ENCODE measurements at regions not wholly inside any gene's neighbourhood (a gene's known extent, or its start where the extent isn't known, plus 50 kb on each side); places are given as distances from the start of the nearest gene placed in this dataset.
"Not testable (repeated sequence)": the region's sequence is repeated elsewhere in the genome, so short reads cannot be mapped to it uniquely, and the experiment has no call there.

DNA sequence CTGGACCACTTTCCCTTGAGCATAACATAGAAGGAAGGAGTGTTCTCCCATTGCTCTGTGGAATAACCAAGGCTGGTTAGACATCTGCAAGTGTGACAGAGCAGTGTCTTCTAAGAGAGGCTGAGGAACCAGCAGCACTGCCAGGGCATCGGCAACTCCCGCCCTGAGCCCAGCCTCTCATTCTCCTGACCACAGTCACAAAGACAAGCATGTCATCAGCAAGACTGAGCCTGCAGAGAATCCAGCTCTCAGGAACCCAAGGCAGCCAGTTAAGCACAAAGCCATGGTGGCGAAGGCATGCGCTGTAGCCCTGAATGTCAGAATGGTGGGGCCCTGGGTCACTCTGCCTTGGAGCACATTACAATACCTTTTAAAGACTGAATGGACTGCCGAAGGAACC lies 253.9 kb downstream of the AGTPBP1 start:
- Histone ChIP-seq H3K9ac (ENCODE audit: low read depth, low read length) (no peak overlapping the region), H3K4me3 (ENCODE audit: low read length) (no peak overlapping the region), H3K4me2 (ENCODE audit: low read length) (no peak overlapping the region), H3K9me3 (replicated peaks; ENCODE audit: low read length) (no peaks in the 10 kb centered on the region), H3K4me1 (ENCODE audit: control insufficient read depth, insufficient read depth, low read length) (no peaks in the 10 kb centered on the region), H3K36me3 (ENCODE audit: insufficient read depth, low read length) (no peaks in the 10 kb centered on the region), H3K27me3 (ENCODE audit: control insufficient read depth, insufficient read depth, low read length) (peaks cover 3% of the 10 kb centered on the region)

GRCh38 chr9:85484235-85484634 lies 257.5 kb downstream of the AGTPBP1 start:
- no peaks in the 10 kb centered on the region for H3K4me1 ChIP-seq (ENCODE audit: control insufficient read depth, insufficient read depth, low read length)
- no peak overlapping the region for H3K4me3 ChIP-seq (ENCODE audit: low read length)
- peaks cover 7% of the 10 kb centered on the region for H3K27me3 ChIP-seq (ENCODE audit: control insufficient read depth, insufficient read depth, low read length)
- no peaks in the 10 kb centered on the region for H3K9me3 ChIP-seq (replicated peaks; ENCODE audit: low read length)
- no peak overlapping the region for H3K9ac ChIP-seq (ENCODE audit: low read depth, low read length)
- no peaks in the 10 kb centered on the region for H3K36me3 ChIP-seq (ENCODE audit: insufficient read depth, low read length)
- no peak overlapping the region for H3K4me2 ChIP-seq (ENCODE audit: low read length)

- no peaks in the 10 kb centered on the region for H3K4me1 ChIP-seq (ENCODE audit: control insufficient read depth, insufficient read depth, low read length)
- H3K36me3 ChIP-seq (ENCODE audit: insufficient read depth, low read length) = no peaks in the 10 kb centered on the region
- H3K4me2 ChIP-seq (ENCODE audit: low read length) = no peak overlapping the region
- H3K9ac ChIP-seq (ENCODE audit: low read depth, low read length) = no peak overlapping the region
- no peak overlapping the region for H3K4me3 ChIP-seq (ENCODE audit: low read length)
- peaks cover 7% of the 10 kb centered on the region for H3K27me3 ChIP-seq (ENCODE audit: control insufficient read depth, insufficient read depth, low read length)
- no peaks in the 10 kb centered on the region for H3K9me3 ChIP-seq (replicated peaks; ENCODE audit: low read length)
Observed at GRCh38 chr9:85483208-85483607, 258.5 kb downstream of the AGTPBP1 start.

GRCh38 chr9:85479305-85479704 lies 262.4 kb downstream of the AGTPBP1 start:
- Histone ChIP-seq H3K4me3 (ENCODE audit: low read length) (no peak overlapping the region), H3K9me3 (replicated peaks; ENCODE audit: low read length) (no peaks in the 10 kb centered on the region), H3K4me1 (ENCODE audit: control insufficient read depth, insufficient read depth, low read length) (no peaks in the 10 kb centered on the region), H3K27me3 (ENCODE audit: control insufficient read depth, insufficient read depth, low read length) (peaks cover 7% of the 10 kb centered on the region), H3K4me2 (ENCODE audit: low read length) (no peak overlapping the region), H3K36me3 (ENCODE audit: insufficient read depth, low read length) (no peaks in the 10 kb centered on the region), H3K9ac (ENCODE audit: low read depth, low read length) (no peak overlapping the region)

DNA sequence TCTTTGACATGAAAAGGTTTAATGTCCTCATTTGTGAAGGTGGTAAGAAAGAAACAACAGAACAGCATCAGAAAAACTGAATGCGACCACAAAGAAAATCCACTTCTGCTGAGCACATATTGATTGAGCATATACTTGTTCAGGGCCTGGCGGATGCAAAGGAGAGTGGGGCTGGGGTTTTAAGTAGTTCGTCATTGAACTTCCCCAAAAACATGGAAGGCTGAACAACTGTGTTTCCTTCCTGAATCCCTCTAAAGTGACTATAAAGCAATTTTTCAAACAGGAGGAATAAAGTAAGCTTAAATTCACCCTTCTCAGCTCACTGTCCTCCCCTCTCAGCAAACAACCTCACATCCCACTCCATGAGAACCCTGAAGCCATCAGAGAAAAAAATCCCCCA lies 262.9 kb downstream of the AGTPBP1 start:
- Histone ChIP-seq H3K27me3 (ENCODE audit: control insufficient read depth, insufficient read depth, low read length) (peaks cover 6% of the 10 kb centered on the region), H3K9me3 (replicated peaks; ENCODE audit: low read length) (no peaks in the 10 kb centered on the region), H3K4me3 (ENCODE audit: low read length) (no peak overlapping the region), H3K4me1 (ENCODE audit: control insufficient read depth, insufficient read depth, low read length) (no peaks in the 10 kb centered on the region), H3K4me2 (ENCODE audit: low read length) (no peak overlapping the region), H3K9ac (ENCODE audit: low read depth, low read length) (no peak overlapping the region), H3K36me3 (ENCODE audit: insufficient read depth, low read length) (no peaks in the 10 kb centered on the region)

GRCh38 chr9:85474896-85475295 lies 266.9 kb downstream of the AGTPBP1 start:
- not testable (repeated sequence) for H3K4me2 ChIP-seq (ENCODE audit: low read length); H3K36me3 ChIP-seq (ENCODE audit: insufficient read depth, low read length); H3K4me3 ChIP-seq (ENCODE audit: low read length); H3K9ac ChIP-seq (ENCODE audit: low read depth, low read length); H3K27me3 ChIP-seq (ENCODE audit: control insufficient read depth, insufficient read depth, low read length); H3K9me3 ChIP-seq (replicated peaks; ENCODE audit: low read length); H3K4me1 ChIP-seq (ENCODE audit: control insufficient read depth, insufficient read depth, low read length)

- Histone ChIP-seq H3K36me3 (ENCODE audit: insufficient read depth, low read length) (no peaks in the 10 kb centered on the region), H3K27me3 (ENCODE audit: control insufficient read depth, insufficient read depth, low read length) (no peaks in the 10 kb centered on the region), H3K9me3 (replicated peaks; ENCODE audit: low read length) (no peaks in the 10 kb centered on the region), H3K4me1 (ENCODE audit: control insufficient read depth, insufficient read depth, low read length) (no peaks in the 10 kb centered on the region), H3K4me2 (ENCODE audit: low read length) (no peak overlapping the region), H3K9ac (ENCODE audit: low read depth, low read length) (no peak overlapping the region), H3K4me3 (ENCODE audit: low read length) (no peak overlapping the region)
Observed at GRCh38 chr9:85471791-85472190, 270.0 kb downstream of the AGTPBP1 start.

- Histone ChIP-seq H3K9ac (ENCODE audit: low read depth, low read length) (no peak overlapping the region), H3K27me3 (ENCODE audit: control insufficient read depth, insufficient read depth, low read length) (no peaks in the 10 kb centered on the region), H3K36me3 (ENCODE audit: insufficient read depth, low read length) (no peaks in the 10 kb centered on the region), H3K4me2 (ENCODE audit: low read length) (no peak overlapping the region), H3K9me3 (replicated peaks; ENCODE audit: low read length) (no peaks in the 10 kb centered on the region), H3K4me1 (ENCODE audit: control insufficient read depth, insufficient read depth, low read length) (no peaks in the 10 kb centered on the region), H3K4me3 (ENCODE audit: low read length) (no peak overlapping the region)
Observed at GRCh38 chr9:85469041-85469440, 272.7 kb downstream of the AGTPBP1 start.

- H3K27me3 ChIP-seq (ENCODE audit: control insufficient read depth, insufficient read depth, low read length) = no peaks in the 10 kb centered on the region
- H3K4me2 ChIP-seq (ENCODE audit: low read length) = no peak overlapping the region
- no peak overlapping the region for H3K4me3 ChIP-seq (ENCODE audit: low read length)
- H3K9ac ChIP-seq (ENCODE audit: low read depth, low read length) = no peak overlapping the region
- no peaks in the 10 kb centered on the region for H3K4me1 ChIP-seq (ENCODE audit: control insufficient read depth, insufficient read depth, low read length)
- no peaks in the 10 kb centered on the region for H3K9me3 ChIP-seq (replicated peaks; ENCODE audit: low read length)
- H3K36me3 ChIP-seq (ENCODE audit: insufficient read depth, low read length) = no peaks in the 10 kb centered on the region
Observed at GRCh38 chr9:85466834-85467233, 274.9 kb downstream of the AGTPBP1 start.

GRCh38 chr9:85458114-85458864 lies 283.5 kb downstream of the AGTPBP1 start:
- H3K4me1 ChIP-seq (ENCODE audit: control insufficient read depth, insufficient read depth, low read length); H3K4me3 ChIP-seq (ENCODE audit: low read length); H3K27me3 ChIP-seq (ENCODE audit: control insufficient read depth, insufficient read depth, low read length); H3K9me3 ChIP-seq (replicated peaks; ENCODE audit: low read length); H3K4me2 ChIP-seq (ENCODE audit: low read length); H3K9ac ChIP-seq (ENCODE audit: low read depth, low read length); H3K36me3 ChIP-seq (ENCODE audit: insufficient read depth, low read length): not testable (repeated sequence)

GRCh38 chr9:85453850-85454249 lies 287.9 kb downstream of the AGTPBP1 start:
- no peak overlapping the region for H3K4me3 ChIP-seq (ENCODE audit: low read length)
- no peaks in the 10 kb centered on the region for H3K4me1 ChIP-seq (ENCODE audit: control insufficient read depth, insufficient read depth, low read length)
- H3K4me2 ChIP-seq (ENCODE audit: low read length) = no peak overlapping the region
- no peaks in the 10 kb centered on the region for H3K36me3 ChIP-seq (ENCODE audit: insufficient read depth, low read length)
- no peaks in the 10 kb centered on the region for H3K27me3 ChIP-seq (ENCODE audit: control insufficient read depth, insufficient read depth, low read length)
- H3K9me3 ChIP-seq (replicated peaks; ENCODE audit: low read length) = no peaks in the 10 kb centered on the region
- H3K9ac ChIP-seq (ENCODE audit: low read depth, low read length) = no peak overlapping the region

GRCh38 chr9:85452841-85453240 lies 288.9 kb downstream of the AGTPBP1 start:
- no peak overlapping the region for H3K4me3 ChIP-seq (ENCODE audit: low read length)
- H3K27me3 ChIP-seq (ENCODE audit: control insufficient read depth, insufficient read depth, low read length) = no peaks in the 10 kb centered on the region
- no peaks in the 10 kb centered on the region for H3K9me3 ChIP-seq (replicated peaks; ENCODE audit: low read length)
- H3K9ac ChIP-seq (ENCODE audit: low read depth, low read length) = no peak overlapping the region
- no peak overlapping the region for H3K4me2 ChIP-seq (ENCODE audit: low read length)
- H3K36me3 ChIP-seq (ENCODE audit: insufficient read depth, low read length) = no peaks in the 10 kb centered on the region
- no peaks in the 10 kb centered on the region for H3K4me1 ChIP-seq (ENCODE audit: control insufficient read depth, insufficient read depth, low read length)
